ENCODE measurements at regions not wholly inside any gene's neighbourhood (a gene's known extent, or its start where the extent isn't known, plus 50 kb on each side); places are given as distances from the start of the nearest gene placed in this dataset.

DNA sequence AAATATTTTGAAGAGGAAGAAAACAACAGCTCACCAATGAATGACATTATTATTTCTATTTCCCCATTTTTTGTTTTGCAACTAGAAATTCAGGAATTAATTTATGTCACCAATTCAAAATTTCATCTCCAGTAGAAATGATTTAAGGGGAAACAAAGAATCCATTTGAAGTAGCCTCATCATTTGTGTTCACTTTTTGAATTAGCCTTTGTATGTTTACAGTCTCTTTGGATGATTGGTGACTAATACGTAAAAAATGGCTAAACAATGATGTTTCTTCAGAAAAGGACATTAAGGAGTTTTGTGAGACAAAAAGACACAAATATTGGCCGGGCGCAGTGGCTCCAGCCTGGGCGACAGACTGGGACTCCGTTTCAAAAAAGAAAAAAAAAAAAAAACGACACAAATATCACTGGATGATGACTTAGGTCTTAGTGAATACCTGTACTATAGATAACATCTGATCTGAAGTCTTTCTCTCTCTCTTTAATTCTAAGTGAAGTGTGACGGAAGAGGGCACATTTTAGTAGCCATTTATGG is 313.2 kb downstream of the PIK3C3 start:
- DNase-seq: no peak
- H3K27me3 ChIP-seq: no peaks in the 10 kb centered on the region
- no peaks in the 10 kb centered on the region for H3K4me1 ChIP-seq
- ATAC-seq: no peak
- 79 to 87% (median 84%) methylated on average over 7 of the region's 7 CpGs for WGBS, 4 donors
- no peak overlapping the region for H3K4me3 ChIP-seq
- intact Hi-C loops (cut with DNase I): no loop called here
- no peak for TF ChIP-seq POLR2A (IDR thresholded peaks at IDR 0.05)
- no peak for TF ChIP-seq CTCF (IDR thresholded peaks at IDR 0.05)
- H3K9me3 ChIP-seq: no peaks in the 10 kb centered on the region
- H3K27ac ChIP-seq: no peak overlapping the region
- H3K36me3 ChIP-seq: no peaks in the 10 kb centered on the region

DNA sequence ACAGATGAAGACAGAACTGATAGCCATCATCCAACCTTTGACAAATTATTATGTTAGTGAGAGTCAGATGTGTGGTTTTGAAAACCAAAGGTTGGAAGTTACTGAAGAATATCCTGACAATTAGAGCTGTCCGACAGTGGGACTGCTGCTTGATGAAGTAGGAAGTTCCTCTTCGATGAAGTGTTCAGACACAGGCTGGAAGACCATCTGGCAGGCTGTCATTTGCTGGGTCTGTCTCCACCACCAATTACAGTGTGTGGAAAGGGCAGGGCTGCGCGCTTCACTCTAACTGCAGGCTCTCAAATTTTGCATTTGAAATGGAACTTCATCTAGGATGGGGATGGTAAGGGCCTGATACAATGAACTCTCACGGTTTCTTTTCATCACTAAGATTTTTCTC is 313.8 kb downstream of the PIK3C3 start:
- Histone ChIP-seq H3K36me3 (no peaks in the 10 kb centered on the region), H3K4me1 (no peaks in the 10 kb centered on the region), H3K9me3 (no peaks in the 10 kb centered on the region), H3K27ac (no peak overlapping the region), H3K27me3 (no peaks in the 10 kb centered on the region), H3K4me3 (no peak overlapping the region)
- DNase-seq (no peak), ATAC-seq (no peak)
- 51 to 72% (median 67%) methylated on average over 5 of the region's 5 CpGs for WGBS, 4 donors
- TF ChIP-seq POLR2A (IDR thresholded peaks at IDR 0.05) (no peak), CTCF (IDR thresholded peaks at IDR 0.05) (no peak)
- intact Hi-C loops (cut with DNase I): no loop called here

DNA sequence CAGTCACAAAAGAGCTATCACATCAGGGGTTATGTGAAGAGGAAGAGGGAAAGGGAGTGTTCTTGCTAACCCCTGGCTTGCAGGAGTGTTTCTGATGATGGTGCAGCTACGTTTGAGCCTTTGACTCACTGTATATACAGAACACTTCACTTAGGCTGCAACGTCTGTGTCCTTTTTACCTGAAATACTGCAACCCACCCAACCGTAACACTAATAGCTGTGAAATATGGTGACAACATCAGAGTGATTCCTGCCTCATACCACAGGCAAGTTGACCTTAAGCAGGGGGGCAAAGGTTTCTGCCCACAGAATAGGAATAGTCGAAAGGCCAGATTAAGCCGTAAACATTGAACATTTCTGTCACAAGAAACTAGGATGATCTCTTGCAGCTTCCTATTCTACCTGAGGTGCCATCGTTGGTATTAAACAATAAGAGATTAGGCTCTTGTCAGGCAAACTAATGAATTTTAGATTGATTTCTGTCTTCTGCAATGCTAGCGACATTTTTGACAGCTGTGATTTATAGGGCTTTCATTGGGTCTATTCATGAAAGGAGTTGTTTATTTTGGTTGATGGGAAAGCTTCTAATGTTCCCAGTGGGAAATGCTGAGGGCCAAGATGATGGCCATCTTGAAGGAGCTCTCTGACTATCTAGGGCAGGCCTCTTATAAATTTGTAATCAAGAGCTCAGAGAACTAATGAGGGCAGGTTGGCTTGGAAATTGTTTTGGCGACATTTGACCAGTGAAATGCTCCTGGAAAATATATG is 316.8 kb downstream of the PIK3C3 start:
- peaks cover 0 to 16% (median 8%) of the 10 kb centered on the region in 12 donors for H3K4me1 ChIP-seq
- no peaks in the 10 kb centered on the region for H3K36me3 ChIP-seq
- DNase-seq (no peak), ATAC-seq (no peak)
- TF ChIP-seq CTCF (IDR thresholded peaks at IDR 0.05): no peak
- no peak for TF ChIP-seq POLR2A (IDR thresholded peaks at IDR 0.05)
- intact Hi-C loops (cut with DNase I): loop anchor here in 3 of 10 donors (5.0 to 10.0 kb wide), 2 partner anchors 157 to 160 kb away; no protein-coding TSS in a partner anchor
- H3K27ac ChIP-seq: no peak overlapping the region
- no peaks in the 10 kb centered on the region for H3K27me3 ChIP-seq
- 75 to 82% (median 78%) methylated on average over 8 of the region's 8 CpGs for whole genome bisulfite sequencing, 4 donors
- no peaks in the 10 kb centered on the region for H3K9me3 ChIP-seq
- no peak overlapping the region for H3K4me3 ChIP-seq

DNA sequence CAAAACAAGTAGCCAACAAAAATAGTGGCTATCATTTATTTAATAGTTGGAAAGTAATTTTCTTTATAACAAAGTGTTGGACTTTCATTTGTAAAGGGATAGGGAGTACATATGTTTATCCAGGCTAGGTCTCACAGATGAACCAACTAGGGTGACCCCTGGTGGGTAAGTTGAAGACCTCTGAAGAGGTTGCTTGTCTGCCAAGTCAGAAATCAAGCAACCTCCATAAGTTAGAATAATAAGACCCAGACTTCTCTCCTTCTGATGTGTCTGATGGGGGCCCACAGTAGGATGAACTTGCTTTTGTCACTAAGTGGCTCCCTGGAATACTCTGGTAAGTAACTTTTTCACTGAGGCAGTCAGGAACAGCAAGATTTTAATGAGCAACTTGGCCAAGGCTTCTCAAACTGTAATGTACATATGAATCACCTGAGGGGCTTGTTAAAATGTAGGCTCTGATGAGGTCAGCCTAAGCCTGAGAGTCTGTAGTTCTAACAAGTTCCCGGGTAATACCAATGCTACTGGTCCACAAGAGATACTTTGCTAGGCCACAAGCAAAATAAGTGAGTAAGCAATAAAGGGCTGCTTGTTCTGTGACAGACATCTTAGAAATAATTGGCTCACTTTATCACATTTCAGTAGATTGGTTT is 319.6 kb downstream of the PIK3C3 start:
- no peaks in the 10 kb centered on the region for H3K9me3 ChIP-seq
- 0 to 52% (median 36%) methylated on average over 1 of the region's 1 CpG for whole genome bisulfite sequencing, 4 donors
- intact Hi-C loops (cut with DNase I): loop anchor here in 4 of 10 donors (1.0 to 10.0 kb wide), 3 partner anchors 160 to 162 kb away; no protein-coding TSS in a partner anchor

More for the DNA sequence above, 319.6 kb downstream of the PIK3C3 start:
- no peak overlapping the region for H3K27ac ChIP-seq
- TF ChIP-seq CTCF (IDR thresholded peaks at IDR 0.05) (peak in 2 of 12 donors; percentile 24 to 30), POLR2A (IDR thresholded peaks at IDR 0.05) (no peak)
- ATAC-seq (no peak), DNase-seq (no peak)
- H3K4me3 ChIP-seq: no peak overlapping the region
- H3K4me1 ChIP-seq: peaks cover 0 to 16% (median 8%) of the 10 kb centered on the region in 12 donors
- H3K27me3 ChIP-seq: no peaks in the 10 kb centered on the region
- no peaks in the 10 kb centered on the region for H3K36me3 ChIP-seq

Measured in heart left ventricle (tissue), 16 donors.